Small intestine (tissue), 7 donors: ENCODE measurements at regions not wholly inside any gene's neighbourhood (a gene's known extent, or its start where the extent isn't known, plus 50 kb on each side); places are given as distances from the start of the nearest gene placed in this dataset.
A peak's percentile ranks its signal among the peaks of the same experiment; 100 is the strongest.

ENCODE experiments used
- DNase-seq, 2 donors: peaks; one replicate each; pipeline versions ENCODE4 v3.0.0 to v3.0.0-alpha.2; 2013
- FAIRE-seq: peaks from 2 replicates; lab custom pipeline; 2012; peaks lifted over from hg19 to GRCh38; lab: Jason Lieb, UNC
- H3K27ac ChIP-seq, 3 donors: one replicate each; pipeline ENCODE4 v1.5.1; 2013; ENCODE audit warnings: low read length in 2 of 3, mild to moderate bottlenecking in 2 of 3, control low read depth in 1 of 3, inconsistent platforms in 1 of 3, low read depth in 1 of 3, moderate library complexity in 1 of 3
- H3K27me3 ChIP-seq, 3 donors: one replicate each; pipeline ENCODE4 v1.6.1; 2013; ENCODE audit warnings: low read length in 3 of 3, inconsistent platforms in 1 of 3; ENCODE audit not compliant: control insufficient read depth in 3 of 3, insufficient read depth in 3 of 3
- H3K36me3 ChIP-seq, 3 donors: one replicate each; pipeline ENCODE4 v1.6.1; 2013; ENCODE audit warnings: low read length in 3 of 3, inconsistent platforms in 1 of 3, low read depth in 1 of 3, mild to moderate bottlenecking in 1 of 3, moderate library complexity in 1 of 3; ENCODE audit not compliant: control insufficient read depth in 3 of 3, insufficient read depth in 2 of 3
- H3K4me1 ChIP-seq, 3 donors: one replicate each; pipeline ENCODE4 v1.6.1; 2013; ENCODE audit warnings: low read length in 2 of 3, inconsistent platforms in 1 of 3, low read depth in 1 of 3, mild to moderate bottlenecking in 1 of 3, moderate library complexity in 1 of 3; ENCODE audit not compliant: control insufficient read depth in 3 of 3, insufficient read depth in 2 of 3
- H3K4me3 ChIP-seq, 3 donors: one replicate each; pipeline ENCODE4 v1.5.1; 2013; ENCODE audit warnings: low read length in 3 of 3, control low read depth in 1 of 3, inconsistent platforms in 1 of 3, low read depth in 1 of 3, mild to moderate bottlenecking in 1 of 3, moderate library complexity in 1 of 3
- H3K9me3 ChIP-seq, 2 donors: one replicate each; pipeline ENCODE4 v1.6.1; 2013; ENCODE audit warnings: low read depth in 1 of 2, low read length in 1 of 2; ENCODE audit not compliant: control insufficient read depth in 2 of 2, insufficient read depth in 1 of 2
- WGBS, 3 donors: extraction: QIAGEN DNeasy Blood & Tissue Kit; methylation state at CpG; one replicate each; pipeline ENCODE4 v1.1.7; 2013; 5-methylcytosine and 5-hydroxymethylcytosine counted together
- donor health status: healthy with polysubstance abuse.
- donor health status: control.
- donor health status: control.
- donor health status: Bipolar disorder and iron deficiency.
- donor health status: healthy.

- Histone ChIP-seq H3K9me3 (no peaks in the 10 kb centered on the region), H3K27ac (no peak overlapping the region), H3K27me3 (peaks cover 0 to 8% (median 0%) of the 10 kb centered on the region in 3 donors), H3K4me3 (no peak overlapping the region), H3K36me3 (no peaks in the 10 kb centered on the region), H3K4me1 (no peaks in the 10 kb centered on the region)
- DNase-seq (no peak), FAIRE-seq (no peak)
- 84 to 89% (median 89%) methylated on average over 10 of the region's 10 CpGs for WGBS, 3 donors
These were observed 221.8 kb upstream of the RTL1 start for GRCh38 chr14:101125313-101125712.

- no peaks in the 10 kb centered on the region for H3K9me3 ChIP-seq
- H3K4me3 ChIP-seq, result no peak overlapping the region
- DNase-seq, result peak in 1 of 2 donors; percentile 14
- H3K4me1 ChIP-seq, result no peaks in the 10 kb centered on the region
- WGBS, 3 donors, result 82 to 86% (median 83%) methylated on average over 35 to 37 of the region's 37 CpGs
- no peaks in the 10 kb centered on the region for H3K36me3 ChIP-seq
- H3K27me3 ChIP-seq, result peaks cover 0 to 6% (median 0%) of the 10 kb centered on the region in 3 donors
- H3K27ac ChIP-seq, result no peak overlapping the region
- no peak for FAIRE-seq
These were observed 222.5 kb upstream of the RTL1 start for GRCh38 chr14:101125719-101126651.

GRCh38 chr14:101126731-101127130 is 223.2 kb upstream of the RTL1 start:
- no peaks in the 10 kb centered on the region for H3K9me3 ChIP-seq
- no peaks in the 10 kb centered on the region for H3K36me3 ChIP-seq
- DNase-seq (no peak), FAIRE-seq (no peak)
- 66 to 79% (median 72%) methylated on average over 4 of the region's 4 CpGs for WGBS, 3 donors
- peaks cover 0 to 6% (median 0%) of the 10 kb centered on the region in 3 donors for H3K27me3 ChIP-seq
- no peak overlapping the region for H3K4me3 ChIP-seq
- no peaks in the 10 kb centered on the region for H3K4me1 ChIP-seq
- no peak overlapping the region for H3K27ac ChIP-seq

- no peak overlapping the region for H3K27ac ChIP-seq
- WGBS, 3 donors, result 75 to 82% (median 78%) methylated on average over 12 of the region's 12 CpGs
- H3K4me3 ChIP-seq, result no peak overlapping the region
- H3K4me1 ChIP-seq, result no peaks in the 10 kb centered on the region
- peak in 1 of 2 donors; percentile 12 for DNase-seq
- H3K9me3 ChIP-seq, result no peaks in the 10 kb centered on the region
- peaks cover 0 to 6% (median 0%) of the 10 kb centered on the region in 3 donors for H3K27me3 ChIP-seq
- no peak for FAIRE-seq
- no peaks in the 10 kb centered on the region for H3K36me3 ChIP-seq
These were observed 223.7 kb upstream of the RTL1 start for GRCh38 chr14:101127224-101127623.

- peaks cover 0 to 6% (median 0%) of the 10 kb centered on the region in 3 donors for H3K27me3 ChIP-seq
- no peaks in the 10 kb centered on the region for H3K9me3 ChIP-seq
- no peak for DNase-seq
- no peak overlapping the region for H3K4me3 ChIP-seq
- WGBS, 3 donors, result 75 to 76% (median 76%) methylated on average over 30 of the region's 30 CpGs
- FAIRE-seq, result no peak
- H3K4me1 ChIP-seq, result no peaks in the 10 kb centered on the region
- H3K36me3 ChIP-seq, result no peaks in the 10 kb centered on the region
- no peak overlapping the region for H3K27ac ChIP-seq
These were observed 225.2 kb upstream of the RTL1 start for GRCh38 chr14:101128478-101129321.

GRCh38 chr14:101129521-101130167 is 226.1 kb upstream of the RTL1 start:
- 36 to 58% (median 51%) methylated on average over 6 of the region's 6 CpGs for WGBS, 3 donors
- no peak overlapping the region for H3K4me3 ChIP-seq
- DNase-seq (no peak), FAIRE-seq (no peak)
- no peaks in the 10 kb centered on the region for H3K4me1 ChIP-seq
- H3K27ac ChIP-seq, result no peak overlapping the region
- H3K27me3 ChIP-seq, result peaks cover 0 to 6% (median 0%) of the 10 kb centered on the region in 3 donors
- no peaks in the 10 kb centered on the region for H3K9me3 ChIP-seq
- H3K36me3 ChIP-seq, result no peaks in the 10 kb centered on the region

GRCh38 chr14:101130861-101131260 is 227.3 kb upstream of the RTL1 start:
- Histone ChIP-seq H3K27ac (no peak overlapping the region), H3K4me1 (no peaks in the 10 kb centered on the region), H3K4me3 (no peak overlapping the region), H3K36me3 (no peaks in the 10 kb centered on the region), H3K27me3 (peaks cover 0 to 6% (median 0%) of the 10 kb centered on the region in 3 donors), H3K9me3 (no peaks in the 10 kb centered on the region)
- WGBS, 3 donors, result 46 to 71% (median 56%) methylated on average over 6 of the region's 6 CpGs
- DNase-seq, result no peak
- no peak for FAIRE-seq

- H3K27ac ChIP-seq, result no peak overlapping the region
- no peak overlapping the region for H3K4me3 ChIP-seq
- no peaks in the 10 kb centered on the region for H3K4me1 ChIP-seq
- H3K27me3 ChIP-seq, result peaks cover 0 to 6% (median 0%) of the 10 kb centered on the region in 3 donors
- H3K9me3 ChIP-seq, result no peaks in the 10 kb centered on the region
- DNase-seq, result no peak
- no peaks in the 10 kb centered on the region for H3K36me3 ChIP-seq
- no peak for FAIRE-seq
- 25 to 54% (median 39%) methylated on average over 7 of the region's 7 CpGs for WGBS, 3 donors
These were observed 228.0 kb upstream of the RTL1 start for GRCh38 chr14:101131451-101131916.
